GM19351 (cell line): ENCODE measurements at regions not wholly inside any gene's neighbourhood (a gene's known extent, or its start where the extent isn't known, plus 50 kb on each side); places are given as distances from the start of the nearest gene placed in this dataset.

Experiments used
- ATAC-seq: cut with Tn5 transposase; IDR thresholded peaks from one replicate; pipeline ENCODE4 v1.9.1; 2021; ENCODE audit warnings: mild to moderate bottlenecking, moderate library complexity; ENCODE audit not compliant: unreplicated experiment

- no peak for ATAC-seq
Measured at GRCh38 chr17:79214940-79215604, 140.4 kb downstream of the ENGASE start.

DNA sequence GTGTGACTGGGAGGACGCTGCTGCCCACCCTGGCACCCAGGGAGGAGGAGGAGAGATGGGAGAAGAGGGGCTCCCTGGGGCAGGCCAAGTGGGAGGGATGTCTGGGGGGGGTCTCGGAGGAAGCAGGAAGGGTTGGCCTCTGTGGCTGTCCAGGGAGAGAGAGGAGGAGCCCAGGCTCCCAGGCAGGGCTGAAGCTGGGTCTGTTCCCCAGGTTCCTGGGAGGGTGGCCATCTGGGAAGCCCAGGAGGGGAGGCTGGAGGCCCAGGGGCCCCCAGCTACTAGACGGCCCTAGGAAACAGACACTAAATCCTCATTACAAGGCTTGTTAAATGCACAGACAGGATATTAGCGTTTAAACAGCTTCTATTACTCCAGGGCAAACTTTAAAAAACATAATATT lies 139.8 kb downstream of the ENGASE start:
- ATAC-seq, result no peak

- ATAC-seq, result no peak
Measured at GRCh38 chr17:79213305-79213704, 138.7 kb downstream of the ENGASE start.

- no peak for ATAC-seq
Measured at GRCh38 chr17:79212149-79213087, 137.8 kb downstream of the ENGASE start.

DNA sequence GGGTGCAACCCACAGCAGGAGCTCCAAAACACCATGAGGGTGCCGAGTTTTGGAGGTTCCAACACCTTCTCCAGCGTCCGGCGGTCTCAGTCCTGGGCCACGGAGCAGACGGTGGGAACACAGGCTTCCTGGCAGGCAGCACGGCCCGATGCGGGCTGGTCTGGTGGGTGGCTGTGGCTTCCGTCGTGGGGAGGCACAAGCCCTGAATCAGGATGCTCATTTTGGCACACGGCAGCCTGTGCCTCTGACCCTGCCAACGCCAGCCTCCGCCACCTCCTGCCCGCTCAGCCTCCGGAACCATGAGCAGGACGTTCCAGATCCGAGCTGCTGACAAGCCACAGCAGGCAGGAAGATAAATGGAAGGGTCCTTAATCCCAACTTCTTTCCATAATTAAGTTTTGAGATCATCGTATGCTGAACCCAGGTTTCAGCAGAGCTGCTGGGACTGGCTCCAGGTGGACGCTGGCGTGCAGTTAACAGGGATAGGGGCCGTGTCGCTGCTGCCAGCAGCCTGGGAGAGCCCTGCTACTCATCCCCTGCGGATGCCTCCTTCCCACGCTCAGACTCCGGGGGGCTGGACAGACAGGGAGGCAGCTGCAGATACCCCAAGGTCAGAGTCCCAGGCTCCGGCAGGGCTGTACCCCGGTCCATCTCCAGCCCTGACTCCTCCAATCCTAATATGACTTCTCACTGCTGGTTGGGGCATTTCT lies 136.6 kb downstream of the ENGASE start:
- no peak for ATAC-seq

- ATAC-seq, result no peak
Measured at GRCh38 chr17:79210638-79211037, 136.0 kb downstream of the ENGASE start.

DNA sequence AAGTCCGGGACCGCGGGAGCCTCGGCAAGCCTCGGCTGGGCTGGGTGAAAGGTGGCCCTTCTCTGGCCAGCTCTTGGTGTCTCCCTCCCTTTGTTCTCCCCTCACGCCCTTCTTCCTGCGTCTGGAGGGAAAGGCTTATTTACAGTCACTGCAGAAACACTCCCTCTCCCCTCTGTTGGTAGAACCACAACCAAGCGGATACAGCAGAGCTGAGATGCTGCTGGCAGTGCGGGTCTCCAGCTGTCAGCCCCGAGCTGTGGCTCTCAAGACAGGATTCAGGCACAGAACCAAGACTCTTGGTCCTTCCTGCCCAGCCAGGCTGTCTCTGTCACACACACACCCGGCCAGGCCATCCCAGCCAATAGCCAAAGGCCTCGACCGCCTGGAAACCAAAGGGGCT lies 133.3 kb downstream of the ENGASE start:
- no peak for ATAC-seq

GRCh38 chr17:79205688-79206205 lies 131.1 kb downstream of the ENGASE start:
- ATAC-seq, result no peak

DNA sequence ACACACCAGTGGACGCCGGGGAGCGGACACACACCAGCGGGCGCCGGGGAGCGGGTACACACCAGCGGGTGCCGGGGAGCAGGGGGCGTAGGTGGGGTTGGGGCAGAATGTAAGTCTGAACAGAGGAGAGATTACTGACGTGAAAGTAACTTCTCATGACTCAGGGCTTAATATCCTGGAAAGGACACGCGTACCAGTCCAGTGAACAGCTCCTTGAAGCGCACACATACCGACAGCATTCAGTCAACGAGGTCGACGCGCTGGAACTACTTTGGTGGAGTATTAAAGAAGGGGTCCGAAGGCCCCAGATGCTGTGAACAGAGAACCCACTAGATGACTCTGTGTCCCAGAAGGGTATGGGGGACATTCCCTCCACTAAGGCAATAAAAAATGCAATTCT lies 129.6 kb downstream of the ENGASE start:
- no peak for ATAC-seq

- ATAC-seq, result no peak
Measured at GRCh38 chr17:79203657-79204056, 129.0 kb downstream of the ENGASE start.

DNA sequence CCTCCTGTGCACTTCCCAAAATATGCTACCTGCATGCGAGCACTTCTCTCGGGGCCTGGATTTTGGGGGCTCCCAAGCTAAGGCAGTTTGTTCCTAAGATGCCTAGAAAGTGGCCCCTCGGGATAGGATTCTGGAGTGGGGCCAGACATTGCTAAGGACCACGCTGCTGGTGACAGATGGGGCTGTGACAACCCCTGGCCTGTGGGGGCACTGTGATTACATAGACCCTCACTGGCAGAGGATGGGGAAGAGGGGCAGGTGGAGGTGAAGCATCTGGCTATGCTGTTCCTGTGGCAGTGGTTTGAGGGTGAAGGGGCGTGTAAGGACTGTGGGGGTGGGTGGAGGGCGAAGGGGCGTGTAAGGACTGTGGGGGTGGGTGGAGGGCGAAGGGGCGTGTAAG lies 128.4 kb downstream of the ENGASE start:
- no peak for ATAC-seq

DNA sequence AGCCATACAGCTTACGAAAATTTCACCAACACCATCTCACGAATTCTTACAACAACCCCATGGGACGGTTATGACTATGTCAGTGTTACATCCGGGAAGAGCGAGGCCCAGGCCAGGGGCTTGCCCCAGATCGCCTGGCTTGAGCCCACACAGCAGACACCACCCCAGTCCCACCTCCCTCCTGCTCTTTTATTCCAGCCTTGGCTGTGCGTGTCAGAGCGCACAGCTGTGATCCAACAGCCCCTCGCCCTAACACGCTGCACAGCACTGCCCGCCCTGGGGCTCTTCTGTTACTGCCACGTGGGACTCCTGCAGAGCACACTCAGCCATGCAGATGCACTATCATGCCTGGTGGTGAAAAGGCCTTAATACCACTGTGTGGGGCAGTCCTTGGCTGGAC lies 127.9 kb downstream of the ENGASE start:
- no peak for ATAC-seq

DNA sequence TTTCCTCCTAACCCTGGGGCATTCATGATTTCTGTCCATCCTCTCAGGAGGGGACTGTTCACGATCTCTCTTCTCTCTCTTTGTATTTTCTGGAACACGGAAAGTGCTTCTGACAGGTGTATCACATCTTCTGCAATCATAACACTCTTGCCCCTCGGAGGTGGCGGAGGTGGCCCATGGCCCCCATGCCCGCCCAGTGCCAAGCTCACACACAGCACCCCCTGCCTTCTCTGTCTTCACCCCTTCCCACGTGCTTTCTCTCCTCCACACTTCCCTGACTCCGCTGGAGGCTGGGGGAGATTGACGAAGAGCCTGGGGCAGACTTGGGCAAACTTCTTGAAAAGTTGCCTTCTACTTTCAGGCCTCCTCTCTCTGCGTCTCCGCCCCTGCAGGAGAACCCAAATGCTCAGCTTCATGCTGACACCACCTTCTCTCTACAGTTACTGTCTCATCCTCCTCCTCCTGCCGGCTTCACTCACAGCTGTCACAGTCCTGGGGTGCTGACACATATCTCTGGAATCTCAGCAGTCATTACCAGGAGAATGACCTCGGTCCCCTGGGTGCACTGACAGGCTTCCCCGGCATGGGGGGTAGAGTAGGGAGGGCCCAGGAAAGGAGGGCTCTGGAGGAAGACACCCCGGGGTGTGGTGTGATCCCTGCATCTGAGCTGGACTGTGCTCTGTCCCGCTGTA lies 127.1 kb downstream of the ENGASE start:
- ATAC-seq, result no peak

DNA sequence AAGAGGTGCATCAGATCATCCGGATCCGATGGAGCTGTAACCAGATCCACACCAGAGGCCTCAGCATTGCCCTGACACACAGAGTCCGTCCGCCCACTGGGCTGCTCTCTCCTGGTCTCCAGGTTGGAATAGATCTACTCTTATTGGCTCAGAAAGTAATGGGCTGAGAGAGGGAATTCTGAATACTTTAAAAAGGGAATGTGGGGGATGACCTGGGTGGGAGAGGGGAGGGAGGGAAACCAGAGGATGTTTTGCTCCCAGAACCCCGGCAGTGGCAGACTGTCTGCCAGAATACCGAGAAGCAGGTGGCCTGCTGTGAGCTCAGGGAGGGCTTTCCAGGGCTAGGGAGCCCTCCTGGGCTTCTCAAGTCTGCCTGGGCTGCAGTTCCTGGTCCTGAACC lies 126.5 kb downstream of the ENGASE start:
- no peak for ATAC-seq

DNA sequence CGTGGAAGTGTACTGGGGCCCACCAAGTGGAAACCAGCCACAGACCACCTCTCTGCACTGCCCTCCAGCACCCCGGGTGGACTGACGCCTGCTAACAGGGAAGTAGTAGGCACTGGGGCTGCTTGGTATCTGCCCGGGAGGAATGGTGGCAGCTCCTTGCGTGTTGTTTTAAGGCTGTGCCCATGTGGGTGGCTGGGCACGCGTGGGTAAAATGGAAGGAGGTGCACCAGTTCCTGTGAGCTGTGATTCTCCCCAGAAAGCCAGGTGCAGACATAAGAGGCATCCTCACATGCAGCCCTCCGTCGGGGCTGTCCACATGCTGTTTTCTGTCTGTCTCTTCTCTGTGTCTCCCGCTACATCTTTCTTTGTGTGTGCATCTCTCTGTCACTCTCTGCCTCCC lies 122.3 kb downstream of the ENGASE start:
- no peak for ATAC-seq

GRCh38 chr17:79192503-79193351 lies 118.1 kb downstream of the ENGASE start:
- no peak for ATAC-seq

DNA sequence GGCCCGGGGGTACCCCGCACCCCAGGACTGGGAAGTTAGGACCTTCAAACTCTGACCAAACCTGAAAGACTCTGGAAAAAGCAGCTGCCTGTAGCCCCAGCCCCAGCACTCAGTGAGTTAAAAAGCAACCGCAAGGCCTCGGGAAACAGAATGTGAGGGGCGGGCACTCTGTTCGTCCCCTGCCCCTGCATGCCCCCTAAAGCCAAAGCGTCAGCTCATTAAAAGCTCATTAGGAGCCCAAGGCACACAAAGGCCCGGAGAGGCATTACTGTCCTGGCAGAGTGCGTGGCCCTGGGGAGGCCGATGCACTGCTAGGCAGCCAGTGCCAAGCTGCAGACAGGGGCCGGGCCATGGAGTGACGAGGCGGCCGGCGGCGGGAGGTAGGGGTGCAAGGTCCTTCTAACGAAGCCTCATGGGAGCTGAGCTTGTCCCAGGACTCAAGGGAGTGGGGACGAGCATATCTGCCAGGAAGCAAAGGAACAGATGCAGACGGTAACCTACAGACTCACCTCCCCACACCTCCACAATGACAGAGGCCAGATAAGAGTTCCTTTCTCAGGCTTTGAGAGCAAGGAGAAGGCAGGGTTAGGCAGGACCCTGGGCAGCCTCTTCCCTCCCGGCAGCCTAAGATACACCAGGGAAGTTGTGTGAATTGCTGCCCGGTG lies 116.8 kb downstream of the ENGASE start:
- ATAC-seq, result no peak

- ATAC-seq, result no peak
Measured at GRCh38 chr17:79189305-79189704, 114.7 kb downstream of the ENGASE start.

- ATAC-seq, result no peak
Measured at GRCh38 chr17:79188685-79189084, 114.1 kb downstream of the ENGASE start.
